Esophagus muscularis mucosa (tissue), 4 donors: ENCODE measurements at regions not wholly inside any gene's neighbourhood (a gene's known extent, or its start where the extent isn't known, plus 50 kb on each side); places are given as distances from the start of the nearest gene placed in this dataset.

Experiments used
- EP300 ChIP-seq: sonication (generic); formaldehyde crosslinking; IDR thresholded peaks from one replicate; pipeline ENCODE4 v1.6.1; 2017; ENCODE audit warnings: antibody characterized with exemption
- POLR2A ChIP-seq: fragments of 450-650 bp; IDR thresholded peaks from one replicate; pipeline ENCODE4 v1.6.1; 2017; ENCODE audit warnings: antibody characterized with exemption, moderate library complexity, mild to moderate bottlenecking, low read depth
- POLR2AphosphoS5 ChIP-seq, 2 donors: sonication (generic); formaldehyde crosslinking; IDR thresholded peaks; one replicate each; pipeline ENCODE4 v1.6.1; 2017; ENCODE audit warnings: antibody characterized with exemption in 2 of 2
- TF ChIP-seq, protein P1 (sequence below), 3 experiments: fragments of 200-600 bp in 2 of 3; fragments of 450-650 bp in 1 of 3; sonication (generic) in 2 of 3; IDR thresholded peaks; one replicate each; pipeline ENCODE4 v1.5.1; 2017 to 2019; ENCODE audit warnings: antibody characterized with exemption in 3 of 3, mild to moderate bottlenecking in 2 of 3, moderate library complexity in 1 of 3

DNA sequence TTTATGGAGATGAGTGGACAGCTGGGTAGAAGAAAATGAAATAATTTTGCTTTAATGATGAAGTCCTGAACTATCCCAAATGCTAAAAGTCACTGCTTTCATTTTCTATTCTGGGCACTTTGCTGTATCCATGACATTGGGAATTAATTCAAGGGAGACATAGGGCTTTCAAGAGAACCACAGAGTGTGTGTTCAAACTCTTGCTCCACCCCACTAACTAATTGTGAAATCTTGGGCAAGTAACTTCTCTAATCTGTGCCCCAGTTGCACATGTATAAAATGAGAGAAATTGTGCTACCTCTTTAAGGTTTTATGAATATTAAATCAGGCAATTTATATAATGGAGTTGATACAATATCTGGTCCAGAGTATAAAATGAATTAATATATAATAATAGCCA lies 1422.0 kb downstream of the ADGRL3 start:
- no peak for TF ChIP-seq POLR2AphosphoS5 (IDR thresholded peaks at IDR 0.05)
- no peak for TF ChIP-seq EP300
- no peak for TF ChIP-seq POLR2A
- TF ChIP-seq, protein P1, sequence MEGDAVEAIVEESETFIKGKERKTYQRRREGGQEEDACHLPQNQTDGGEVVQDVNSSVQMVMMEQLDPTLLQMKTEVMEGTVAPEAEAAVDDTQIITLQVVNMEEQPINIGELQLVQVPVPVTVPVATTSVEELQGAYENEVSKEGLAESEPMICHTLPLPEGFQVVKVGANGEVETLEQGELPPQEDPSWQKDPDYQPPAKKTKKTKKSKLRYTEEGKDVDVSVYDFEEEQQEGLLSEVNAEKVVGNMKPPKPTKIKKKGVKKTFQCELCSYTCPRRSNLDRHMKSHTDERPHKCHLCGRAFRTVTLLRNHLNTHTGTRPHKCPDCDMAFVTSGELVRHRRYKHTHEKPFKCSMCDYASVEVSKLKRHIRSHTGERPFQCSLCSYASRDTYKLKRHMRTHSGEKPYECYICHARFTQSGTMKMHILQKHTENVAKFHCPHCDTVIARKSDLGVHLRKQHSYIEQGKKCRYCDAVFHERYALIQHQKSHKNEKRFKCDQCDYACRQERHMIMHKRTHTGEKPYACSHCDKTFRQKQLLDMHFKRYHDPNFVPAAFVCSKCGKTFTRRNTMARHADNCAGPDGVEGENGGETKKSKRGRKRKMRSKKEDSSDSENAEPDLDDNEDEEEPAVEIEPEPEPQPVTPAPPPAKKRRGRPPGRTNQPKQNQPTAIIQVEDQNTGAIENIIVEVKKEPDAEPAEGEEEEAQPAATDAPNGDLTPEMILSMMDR (IDR thresholded peaks at IDR 0.05): no peak
